ENCODE measurements at regions not wholly inside any gene's neighbourhood (a gene's known extent, or its start where the extent isn't known, plus 50 kb on each side); places are given as distances from the start of the nearest gene placed in this dataset.

- Histone ChIP-seq H3K9me2 (replicated peaks; ENCODE audit: low read depth, low read length) (no peaks in the 10 kb centered on the region), H3K27me3 (ENCODE audit: insufficient read depth, low read length, poor library complexity, severe bottlenecking) (no peaks in the 10 kb centered on the region), H3K9ac (ENCODE audit: low read depth, low read length, poor library complexity, severe bottlenecking) (no peak overlapping the region), H3F3A (ENCODE audit: low read depth) (no peaks in the 10 kb centered on the region), H3K4me3 (ENCODE audit: low read length, poor library complexity, severe bottlenecking) (no peak overlapping the region), H3K79me2 (ENCODE audit: insufficient read depth, low read length) (no peaks in the 10 kb centered on the region), H3K36me3 (ENCODE audit: insufficient read depth, low read length) (no peaks in the 10 kb centered on the region), H3K4me2 (ENCODE audit: low read depth, low read length, poor library complexity, severe bottlenecking) (no peak overlapping the region), H4K20me1 (ENCODE audit: insufficient read depth, low read length, poor library complexity, severe bottlenecking) (no peaks in the 10 kb centered on the region), H3K4me1 (ENCODE audit: insufficient read depth, low read length, poor library complexity, severe bottlenecking) (no peaks in the 10 kb centered on the region), H3K9me3 (ENCODE audit: insufficient read depth, low read depth, low read length) (no peaks in the 10 kb centered on the region), H2AFZ (ENCODE audit: low read length) (no peak overlapping the region)
- TF ChIP-seq EZH2phosphoT487 (IDR thresholded peaks at IDR 0.05; ENCODE audit: borderline replicate concordance) (no peak), CTCF (conservative IDR thresholded peaks at IDR 0.05; ENCODE audit: low read length) (no peak)
These were observed 617.5 kb upstream of the TLE4 start for GRCh38 chr9:78954286-78954685.

GRCh38 chr9:78958892-78959291, 612.9 kb upstream of the TLE4 start:
- TF ChIP-seq CTCF (conservative IDR thresholded peaks at IDR 0.05; ENCODE audit: low read length) (peak; percentile 73), EZH2phosphoT487 (IDR thresholded peaks at IDR 0.05; ENCODE audit: borderline replicate concordance) (no peak)
- Histone ChIP-seq H3K4me2 (ENCODE audit: low read depth, low read length, poor library complexity, severe bottlenecking) (no peak overlapping the region), H3K27me3 (ENCODE audit: insufficient read depth, low read length, poor library complexity, severe bottlenecking) (no peaks in the 10 kb centered on the region), H3K4me1 (ENCODE audit: insufficient read depth, low read length, poor library complexity, severe bottlenecking) (no peaks in the 10 kb centered on the region), H3K4me3 (ENCODE audit: low read length, poor library complexity, severe bottlenecking) (no peak overlapping the region), H3K9me2 (replicated peaks; ENCODE audit: low read depth, low read length) (no peaks in the 10 kb centered on the region), H4K20me1 (ENCODE audit: insufficient read depth, low read length, poor library complexity, severe bottlenecking) (no peaks in the 10 kb centered on the region), H3K79me2 (ENCODE audit: insufficient read depth, low read length) (no peaks in the 10 kb centered on the region), H2AFZ (ENCODE audit: low read length) (no peak overlapping the region), H3K36me3 (ENCODE audit: insufficient read depth, low read length) (no peaks in the 10 kb centered on the region), H3K9ac (ENCODE audit: low read depth, low read length, poor library complexity, severe bottlenecking) (no peak overlapping the region), H3K9me3 (ENCODE audit: insufficient read depth, low read depth, low read length) (peaks cover 6% of the 10 kb centered on the region; the same call in 1 of the 2 replicates), H3F3A (ENCODE audit: low read depth) (no peaks in the 10 kb centered on the region)

- H3K9ac ChIP-seq (ENCODE audit: low read depth, low read length, poor library complexity, severe bottlenecking) = no peak overlapping the region
- no peaks in the 10 kb centered on the region for H3K27me3 ChIP-seq (ENCODE audit: insufficient read depth, low read length, poor library complexity, severe bottlenecking)
- H3K4me3 ChIP-seq (ENCODE audit: low read length, poor library complexity, severe bottlenecking) = no peak overlapping the region
- no peaks in the 10 kb centered on the region for H3K79me2 ChIP-seq (ENCODE audit: insufficient read depth, low read length)
- no peak overlapping the region for H2AFZ ChIP-seq (ENCODE audit: low read length)
- TF ChIP-seq EZH2phosphoT487 (IDR thresholded peaks at IDR 0.05; ENCODE audit: borderline replicate concordance) (no peak), CTCF (conservative IDR thresholded peaks at IDR 0.05; ENCODE audit: low read length) (no peak)
- peaks cover 6% of the 10 kb centered on the region; the same call in 1 of the 2 replicates for H3K9me3 ChIP-seq (ENCODE audit: insufficient read depth, low read depth, low read length)
- H3K9me2 ChIP-seq (replicated peaks; ENCODE audit: low read depth, low read length) = no peaks in the 10 kb centered on the region
- H4K20me1 ChIP-seq (ENCODE audit: insufficient read depth, low read length, poor library complexity, severe bottlenecking) = no peaks in the 10 kb centered on the region
- H3K4me2 ChIP-seq (ENCODE audit: low read depth, low read length, poor library complexity, severe bottlenecking) = no peak overlapping the region
- no peaks in the 10 kb centered on the region for H3K4me1 ChIP-seq (ENCODE audit: insufficient read depth, low read length, poor library complexity, severe bottlenecking)
- no peaks in the 10 kb centered on the region for H3K36me3 ChIP-seq (ENCODE audit: insufficient read depth, low read length)
- no peaks in the 10 kb centered on the region for H3F3A ChIP-seq (ENCODE audit: low read depth)
These were observed 609.6 kb upstream of the TLE4 start for GRCh38 chr9:78962156-78962555.
